HT-29 (cell line): ENCODE measurements at regions not wholly inside any gene's neighbourhood (a gene's known extent, or its start where the extent isn't known, plus 50 kb on each side); places are given as distances from the start of the nearest gene placed in this dataset.
"Not testable (repeated sequence)": the region's sequence is repeated elsewhere in the genome, so short reads cannot be mapped to it uniquely, and the experiment has no call there.

Experiments used
- DNase-seq: peaks from one replicate; pipeline ENCODE4 v3.0.0-alpha.2; 2015; ENCODE audit warnings: low spot score

DNA sequence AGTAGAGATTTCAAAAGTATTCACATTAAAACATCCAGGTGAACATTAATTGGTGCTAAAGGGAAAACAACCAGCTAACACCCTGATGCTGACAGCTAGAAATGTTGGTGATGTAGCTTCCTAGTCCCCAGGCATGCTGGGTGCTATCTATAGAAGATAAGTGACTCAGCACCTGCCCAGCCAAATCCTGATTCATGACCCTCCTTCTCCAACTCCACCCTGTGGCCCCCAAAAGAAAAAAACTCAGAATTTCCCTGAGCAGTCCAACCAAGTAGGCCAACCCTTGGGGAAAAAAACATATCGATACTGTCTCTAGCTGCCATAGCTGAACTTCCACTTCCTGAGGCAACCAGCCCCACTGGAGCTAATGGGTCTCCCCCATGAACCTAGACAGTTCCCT, 197.6 kb upstream of the KLF3 start:
- no peak for DNase-seq

DNA sequence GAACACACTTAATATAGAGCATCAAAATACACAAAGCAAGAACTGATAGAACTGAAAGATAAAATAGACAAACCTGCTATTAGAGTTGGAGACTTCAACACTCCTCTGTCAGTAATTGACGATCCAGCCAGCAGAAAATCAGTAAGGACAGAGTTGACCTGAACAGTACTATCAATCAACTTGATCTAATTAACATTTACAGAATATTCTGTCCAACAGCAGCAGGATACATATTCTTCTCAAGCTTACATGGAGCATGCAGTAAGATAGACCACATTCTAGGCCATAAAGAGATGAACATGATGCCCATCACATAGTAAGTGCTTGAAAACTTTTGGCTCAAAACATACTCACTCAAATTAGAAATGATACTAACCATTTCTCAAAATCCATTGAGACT, 196.7 kb upstream of the KLF3 start:
- DNase-seq, result no peak

DNA sequence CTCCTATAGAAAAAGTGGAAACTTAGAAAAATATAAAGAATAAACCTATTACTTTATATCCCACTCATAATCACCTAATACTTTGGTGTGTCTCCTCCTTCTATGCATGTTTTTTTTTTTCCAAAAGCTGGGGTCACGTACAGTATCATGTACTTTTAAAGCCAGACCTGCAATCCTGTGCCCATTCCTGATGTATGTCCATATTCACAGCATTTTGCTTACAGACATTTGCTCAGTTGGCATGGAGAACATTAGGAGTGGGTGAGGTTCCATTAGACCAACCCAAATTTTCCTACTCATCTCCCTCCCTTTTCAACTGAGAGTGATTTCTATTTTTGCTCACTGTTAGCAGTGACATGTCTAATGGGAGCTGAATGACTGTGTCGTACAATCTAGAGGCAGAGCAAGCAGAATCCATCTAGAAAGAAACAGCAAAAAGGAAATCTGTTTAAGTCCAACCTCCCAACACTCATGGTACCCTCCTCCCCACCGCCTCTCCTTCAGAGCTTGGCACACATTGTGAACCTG, 195.6 kb upstream of the KLF3 start:
- DNase-seq, result no peak

DNA sequence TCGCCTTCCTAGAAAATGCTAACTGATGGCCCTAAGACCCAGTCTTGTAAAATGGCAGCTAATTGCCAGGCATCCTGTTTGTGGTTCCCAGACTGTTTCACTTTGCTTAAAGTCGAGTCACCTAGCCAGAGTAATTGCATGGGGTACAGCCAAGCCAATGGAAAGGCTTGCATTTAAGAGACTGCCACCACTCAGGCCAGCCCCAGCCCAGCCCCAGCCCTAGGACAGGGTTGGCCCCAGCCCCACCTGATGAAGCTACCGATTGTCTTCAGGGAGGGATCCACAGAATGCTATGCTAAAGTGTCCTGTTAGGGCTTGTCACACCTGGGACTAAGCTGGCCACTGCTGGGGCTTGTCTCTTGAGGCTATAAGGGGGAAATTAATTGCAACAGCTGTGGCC, 194.6 kb upstream of the KLF3 start:
- DNase-seq, result no peak

DNA sequence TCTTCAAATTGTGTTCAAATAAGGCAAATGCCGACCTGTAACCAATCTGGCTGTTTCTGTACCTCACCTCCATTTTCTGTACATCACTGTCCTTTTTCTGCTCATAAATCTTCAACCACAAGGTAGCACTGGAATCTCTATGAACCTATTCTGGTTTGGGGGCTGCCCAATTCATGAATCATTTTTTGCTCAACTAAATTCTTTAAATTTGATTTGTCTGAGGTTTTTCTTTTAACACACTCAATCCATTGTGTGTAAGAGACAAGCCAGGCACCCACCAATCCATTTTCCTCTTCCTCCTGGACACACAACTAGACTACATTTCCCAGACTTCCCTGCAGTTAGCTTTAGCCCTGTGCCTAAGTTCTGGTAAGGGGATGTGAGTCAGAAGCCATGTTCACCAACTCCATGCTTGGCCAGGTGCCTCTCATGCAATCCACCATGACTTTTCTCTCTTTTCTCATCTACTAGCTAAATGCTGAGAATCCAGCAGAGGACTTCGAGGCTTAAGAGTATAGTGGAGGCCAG, 193.2 kb upstream of the KLF3 start:
- DNase-seq, result no peak

DNA sequence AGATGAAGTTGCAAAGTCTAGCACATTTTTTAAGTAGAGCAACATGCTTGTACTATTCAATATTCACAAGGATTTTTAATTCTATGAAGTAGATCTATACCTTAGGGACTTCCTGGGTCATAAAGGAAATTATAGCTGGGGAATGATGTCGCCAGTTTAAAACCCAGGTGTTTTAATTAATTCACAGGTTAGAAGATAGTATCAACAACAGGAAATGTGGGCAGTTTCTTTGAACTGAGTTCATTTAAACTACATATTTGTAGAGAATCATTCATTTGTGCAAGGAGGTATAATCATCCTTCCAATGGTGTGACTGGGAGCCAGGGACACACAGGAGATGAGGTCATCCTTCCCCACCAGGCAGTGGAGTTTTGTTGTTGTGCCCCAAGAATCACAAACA, 181.3 kb upstream of the KLF3 start:
- no peak for DNase-seq

DNA sequence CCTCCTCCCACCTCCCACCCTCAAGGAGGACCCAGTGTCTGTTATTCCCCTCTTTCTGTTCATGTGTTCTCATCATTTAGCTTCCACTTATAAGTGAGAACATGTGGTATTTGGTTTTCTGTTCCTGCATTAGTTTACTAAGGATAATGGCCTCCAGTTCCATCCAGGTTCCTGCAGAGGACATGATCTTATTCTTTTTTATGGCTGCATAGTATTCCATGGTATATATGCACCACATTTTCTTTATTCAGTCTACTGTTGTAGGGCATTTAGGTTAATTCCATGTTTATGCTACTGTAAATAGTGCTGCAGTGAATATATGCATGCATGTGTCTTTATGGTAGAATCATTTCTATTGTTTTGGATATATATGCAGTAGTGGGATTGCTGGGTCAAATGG, 180.4 kb upstream of the KLF3 start:
- not testable (repeated sequence) for DNase-seq

DNA sequence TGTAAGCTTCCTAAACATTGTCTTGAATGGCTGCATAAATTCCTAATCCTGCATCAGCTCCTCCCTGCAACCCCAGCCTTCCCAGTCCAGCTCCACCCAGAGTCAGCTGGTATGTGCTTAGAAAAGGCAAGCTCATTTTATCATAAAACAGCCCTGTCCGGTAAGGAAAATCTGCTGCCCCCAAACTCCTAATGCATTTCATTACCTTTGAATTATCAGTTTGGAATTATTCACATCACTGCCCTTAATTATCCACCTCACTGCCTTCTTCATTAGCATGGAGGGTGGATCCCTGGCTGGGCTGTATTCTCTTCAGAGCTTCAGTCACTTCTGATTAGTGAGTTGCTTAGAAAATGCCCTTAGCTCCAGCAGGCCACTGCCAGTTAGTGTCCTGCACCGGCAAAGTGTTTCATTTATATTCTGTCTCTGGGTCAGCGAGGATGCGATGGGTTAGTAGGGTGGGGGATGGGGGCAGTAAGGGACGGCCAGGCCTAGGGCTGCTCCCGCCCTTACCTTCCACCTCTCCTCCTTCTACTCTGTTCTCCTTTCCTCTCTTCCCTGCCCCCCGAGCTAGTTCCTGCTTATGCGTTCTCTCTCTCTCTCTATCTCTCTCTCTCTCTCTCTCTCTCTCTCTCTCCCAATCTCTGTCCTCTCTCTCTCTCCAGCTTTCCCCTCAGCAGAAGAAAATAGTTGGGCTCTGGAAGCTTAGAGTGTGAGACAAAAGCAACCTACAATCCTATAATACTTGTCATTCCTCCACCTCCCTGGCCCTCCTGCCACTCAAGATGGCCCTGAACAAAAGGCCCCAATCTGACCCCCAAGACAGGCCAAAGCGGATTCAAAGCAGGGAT, 174.8 kb upstream of the KLF3 start:
- peak; percentile 63 for DNase-seq

DNA sequence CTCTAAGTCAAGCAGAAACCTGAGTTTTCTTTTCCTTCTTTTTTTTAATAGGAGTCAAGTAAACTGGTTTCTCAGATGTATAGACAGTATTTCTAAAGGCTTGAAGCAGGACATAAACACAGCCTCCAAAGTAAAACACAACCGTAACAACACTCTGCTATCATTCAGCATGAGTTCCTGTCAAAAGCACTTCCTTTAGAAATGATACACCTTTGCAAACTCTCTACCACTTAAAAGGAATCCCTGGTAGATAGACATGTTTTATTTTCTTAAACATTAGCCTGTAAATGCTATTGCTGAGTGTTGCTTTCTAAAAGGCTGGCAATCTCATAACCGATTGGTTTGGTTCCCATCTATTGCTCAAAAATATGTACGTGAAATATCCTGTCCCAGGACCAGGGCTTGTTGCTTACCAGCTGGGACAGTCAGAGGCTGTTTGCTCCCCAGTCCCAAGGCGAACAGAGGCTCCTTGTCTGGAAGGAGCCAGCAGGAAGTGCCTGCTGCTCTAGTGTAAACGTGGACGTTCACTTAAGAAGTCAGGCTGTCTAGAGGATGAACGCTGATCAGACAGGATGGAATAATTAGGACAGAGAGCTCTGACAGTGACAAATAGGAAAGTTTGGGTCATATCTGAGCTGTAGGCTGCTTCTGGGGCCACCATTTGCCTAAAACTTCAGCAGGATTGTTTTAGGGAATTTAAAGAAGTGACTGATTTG, 173.9 kb upstream of the KLF3 start:
- DNase-seq, result peak; percentile 73

DNA sequence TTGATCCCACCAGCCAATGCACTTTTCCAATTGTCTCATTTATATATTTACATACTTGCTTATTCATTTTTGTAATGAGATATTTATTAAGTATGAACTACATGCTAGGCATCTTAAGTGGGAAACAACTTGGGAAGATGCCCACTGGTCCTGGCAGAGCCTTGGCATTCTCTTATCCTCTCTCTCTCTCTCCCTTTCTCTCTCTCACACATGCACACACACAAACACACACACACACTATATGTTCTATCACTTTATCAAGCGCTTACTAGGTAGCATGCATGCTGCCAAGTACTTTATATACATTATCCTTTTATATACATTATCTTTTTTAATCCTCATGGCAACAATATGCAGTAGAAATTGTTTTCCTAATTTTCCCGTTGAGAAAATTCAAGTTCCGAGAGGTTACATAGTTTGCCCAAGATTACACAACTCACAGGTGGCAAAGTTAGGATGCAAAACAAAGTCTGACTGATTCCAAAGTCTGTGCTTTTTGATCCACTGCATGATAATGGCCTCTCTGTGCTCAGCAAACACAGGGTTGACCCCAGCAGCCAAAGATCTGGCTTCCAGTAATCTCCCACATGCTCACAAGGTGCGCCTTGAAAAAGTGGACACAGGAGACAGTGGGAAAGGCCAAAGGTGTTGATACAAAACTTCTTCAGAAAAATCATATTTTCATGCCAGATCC, 173.1 kb upstream of the KLF3 start:
- no peak for DNase-seq

DNA sequence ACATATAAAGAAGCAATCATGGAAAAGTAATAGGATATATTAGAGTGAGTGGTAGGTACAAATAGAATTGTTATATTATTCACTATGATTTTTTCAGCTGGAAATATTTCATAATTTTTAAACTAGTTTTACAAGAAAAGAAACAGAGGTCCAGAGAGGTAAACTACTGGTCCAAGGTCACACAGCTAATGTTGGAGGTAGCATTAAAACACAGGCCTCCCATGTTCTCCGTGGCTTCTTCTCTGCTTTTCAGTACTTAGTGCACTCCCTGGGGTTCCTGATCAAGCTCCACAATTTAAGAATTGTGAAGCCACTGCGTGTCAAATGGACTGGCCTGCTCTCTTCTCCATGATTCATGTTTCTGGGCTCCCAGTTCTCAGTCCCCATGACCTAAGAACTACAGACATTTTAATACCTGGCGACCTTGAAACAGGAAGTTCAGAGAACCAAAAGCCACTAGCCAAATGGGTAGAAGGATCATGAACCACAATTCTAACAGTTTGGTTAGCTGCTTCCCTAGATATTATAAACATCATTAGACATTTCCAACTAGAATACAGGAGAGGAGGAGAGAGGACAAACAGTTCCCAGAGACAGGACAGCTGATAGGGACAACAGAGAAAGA, 172.0 kb upstream of the KLF3 start:
- DNase-seq, result peak; percentile 16

DNA sequence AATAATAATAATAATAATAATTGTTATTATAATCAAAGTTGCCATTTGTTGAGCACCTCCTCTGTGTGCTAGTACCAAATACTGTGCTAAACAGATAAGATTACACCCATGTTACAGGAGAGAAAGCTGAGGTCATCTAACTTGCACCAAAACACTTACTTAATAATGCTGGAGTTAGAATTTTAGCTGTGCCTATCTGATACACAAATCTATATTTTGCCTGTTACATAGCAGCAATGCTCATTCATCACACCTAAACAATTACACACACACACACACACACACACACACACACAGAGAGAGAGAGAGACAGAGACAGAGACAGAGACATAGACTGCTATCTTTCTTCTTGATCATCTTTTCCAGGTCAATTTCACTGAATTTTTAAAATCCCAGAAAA, 170.9 kb upstream of the KLF3 start:
- no peak for DNase-seq

DNA sequence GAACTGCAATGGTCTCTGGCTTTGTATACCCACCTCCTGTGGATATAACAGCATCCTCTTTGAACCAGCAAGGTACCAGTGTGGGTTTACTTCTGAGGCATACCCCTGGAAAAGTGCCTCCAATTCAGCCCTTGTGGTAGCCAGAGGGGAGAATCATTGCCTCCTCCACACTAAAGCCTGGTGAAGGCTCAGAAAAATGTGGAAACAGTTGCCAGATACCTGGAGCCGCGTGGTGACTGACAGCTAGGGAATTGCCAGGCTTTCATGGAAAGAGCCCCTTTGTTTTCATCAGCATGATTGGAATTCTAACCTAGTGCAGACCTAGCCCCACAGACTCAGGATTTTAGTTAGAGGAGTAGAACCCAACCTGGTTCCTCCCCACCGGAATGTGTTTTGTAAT, 168.6 kb upstream of the KLF3 start:
- no peak for DNase-seq

DNA sequence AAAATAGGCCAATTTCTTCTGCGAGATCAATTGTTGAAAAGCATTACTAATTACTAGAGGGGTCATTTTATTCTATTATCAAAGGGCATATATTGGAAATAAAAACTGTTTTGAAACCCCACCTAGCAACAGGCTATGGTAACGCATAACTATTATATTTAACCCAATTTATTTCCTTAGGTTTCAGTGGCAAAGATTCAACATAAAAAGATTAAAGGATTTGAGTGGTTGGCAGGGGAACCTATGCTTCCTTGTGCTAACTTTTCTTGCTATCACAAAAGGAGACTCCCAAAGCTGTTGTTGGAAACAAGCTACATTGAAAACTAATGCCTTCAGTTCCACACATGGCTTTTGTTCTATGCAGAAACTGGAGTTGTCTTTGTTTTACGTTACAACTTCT, 166.9 kb upstream of the KLF3 start:
- no peak for DNase-seq

DNA sequence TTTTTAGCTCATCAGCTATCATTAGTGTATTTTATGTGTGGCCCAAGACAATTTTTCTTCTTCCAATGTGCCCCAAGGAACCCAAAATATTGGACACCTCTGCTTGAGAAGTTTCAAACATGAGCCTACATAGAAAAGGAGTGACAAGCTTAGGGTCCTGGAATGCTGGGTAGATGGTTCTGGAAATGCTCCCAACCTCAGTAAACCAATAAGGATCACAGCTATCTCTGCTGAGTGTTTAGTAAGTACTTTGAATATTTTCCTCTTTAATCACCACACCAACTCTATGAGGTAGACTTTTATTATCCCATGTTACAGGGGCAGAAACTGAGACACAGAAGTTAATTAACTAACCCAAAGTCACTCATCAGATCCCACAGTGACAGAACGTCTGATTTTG, 164.9 kb upstream of the KLF3 start:
- DNase-seq, result no peak

DNA sequence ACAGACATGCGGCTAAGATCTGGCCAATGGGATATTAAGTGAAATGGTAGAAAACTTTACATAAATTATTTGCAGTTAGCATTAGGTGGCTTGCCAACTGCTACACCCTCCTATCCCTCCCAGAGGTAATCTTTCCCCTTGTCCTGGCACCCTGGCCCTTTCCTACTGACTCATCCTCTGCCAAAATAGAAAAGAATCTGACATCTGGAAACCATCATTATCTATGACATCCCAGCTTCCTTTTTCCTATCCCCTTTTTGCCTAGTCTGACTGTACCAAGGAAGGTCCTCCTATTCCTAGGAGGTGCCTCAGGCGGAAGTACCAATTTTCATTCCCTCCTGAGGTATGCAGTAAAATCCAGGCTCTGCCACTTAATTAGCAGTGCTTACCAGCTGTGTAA, 163.6 kb upstream of the KLF3 start:
- no peak for DNase-seq

DNA sequence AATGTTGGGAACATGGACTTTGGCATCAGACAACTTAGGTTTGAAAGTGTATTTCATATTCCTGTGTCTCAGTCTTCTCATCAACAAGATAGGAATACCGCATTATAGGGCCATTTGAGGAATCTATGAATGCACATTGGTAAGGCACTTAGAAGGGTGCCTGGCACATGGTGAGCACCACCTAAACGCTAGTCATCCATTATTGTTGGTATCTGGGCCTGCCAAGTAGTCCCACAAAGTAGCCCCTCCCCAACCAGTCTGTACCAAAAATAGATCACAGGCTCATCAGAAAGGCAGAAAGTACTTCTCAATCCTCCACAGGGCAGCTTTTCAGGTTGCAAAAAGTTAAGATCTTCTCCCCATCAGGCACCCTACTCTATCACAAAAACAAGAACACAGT, 162.3 kb upstream of the KLF3 start:
- no peak for DNase-seq

DNA sequence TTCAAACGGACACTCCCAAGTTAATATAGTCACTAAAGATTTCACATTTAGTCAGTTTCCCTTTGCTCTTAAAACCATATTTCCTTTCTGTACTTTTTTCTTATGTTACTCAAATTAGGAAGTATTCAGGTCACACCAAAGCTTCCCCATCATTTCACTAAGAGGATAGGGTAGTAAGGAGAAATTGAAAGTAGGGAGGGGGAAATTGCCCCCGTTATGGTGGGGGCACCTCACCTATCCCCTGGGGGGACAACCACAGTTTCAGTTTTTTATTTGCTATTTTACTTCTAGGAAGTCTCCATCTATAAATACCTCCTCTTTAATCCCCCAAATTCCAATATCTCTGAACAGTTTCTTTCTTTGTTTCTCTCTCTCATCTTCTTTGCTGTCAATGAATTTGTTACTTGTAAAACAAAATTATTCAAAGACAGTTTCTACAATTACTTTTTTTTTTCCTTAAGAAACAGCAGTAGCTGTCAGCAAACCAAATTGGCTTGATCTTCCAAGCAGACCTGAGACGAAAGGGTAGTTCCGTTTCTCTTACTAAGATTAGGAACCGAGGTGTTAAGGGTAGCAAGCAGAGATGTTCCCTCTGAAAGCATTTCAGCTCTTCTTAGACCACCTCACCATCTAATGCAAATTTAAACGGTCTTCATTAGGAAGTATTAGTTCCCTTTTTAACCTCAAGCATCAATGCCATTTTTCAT, 160.2 kb upstream of the KLF3 start:
- DNase-seq, result no peak

DNA sequence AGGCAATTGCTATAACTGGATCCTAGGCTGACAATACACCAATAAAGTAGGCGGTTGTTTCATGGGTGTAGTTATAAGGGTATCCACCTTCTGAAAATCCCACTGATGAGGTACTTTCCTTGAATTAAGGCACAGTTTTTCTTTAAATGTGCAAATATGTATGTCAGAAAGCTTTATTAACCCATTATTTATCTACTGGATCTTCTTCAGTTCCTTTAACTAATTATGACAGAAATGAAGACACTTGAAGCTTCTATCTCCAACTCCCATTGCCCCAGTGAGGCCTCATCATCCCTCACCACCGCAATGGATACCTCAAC, 159.6 kb upstream of the KLF3 start:
- no peak for DNase-seq

DNA sequence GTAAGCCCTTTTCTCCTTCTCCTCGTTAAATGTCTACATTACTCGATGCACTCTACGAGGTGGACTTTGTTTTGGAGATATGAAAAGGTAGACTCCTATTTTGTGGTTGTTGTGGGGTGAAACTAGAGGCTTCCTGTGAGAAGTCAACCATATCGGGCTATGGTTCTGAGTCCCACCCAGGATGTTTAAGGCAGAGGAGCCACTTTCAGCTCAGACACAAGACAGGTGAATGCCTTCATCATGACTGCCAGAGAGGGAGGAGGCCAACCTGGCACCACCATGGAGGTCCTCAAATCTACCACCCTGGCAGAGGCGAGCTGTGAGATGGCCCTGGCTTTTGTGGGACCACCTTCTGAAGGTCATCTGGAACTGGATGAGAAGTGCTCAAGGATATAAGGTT, 154.4 kb upstream of the KLF3 start:
- no peak for DNase-seq

DNA sequence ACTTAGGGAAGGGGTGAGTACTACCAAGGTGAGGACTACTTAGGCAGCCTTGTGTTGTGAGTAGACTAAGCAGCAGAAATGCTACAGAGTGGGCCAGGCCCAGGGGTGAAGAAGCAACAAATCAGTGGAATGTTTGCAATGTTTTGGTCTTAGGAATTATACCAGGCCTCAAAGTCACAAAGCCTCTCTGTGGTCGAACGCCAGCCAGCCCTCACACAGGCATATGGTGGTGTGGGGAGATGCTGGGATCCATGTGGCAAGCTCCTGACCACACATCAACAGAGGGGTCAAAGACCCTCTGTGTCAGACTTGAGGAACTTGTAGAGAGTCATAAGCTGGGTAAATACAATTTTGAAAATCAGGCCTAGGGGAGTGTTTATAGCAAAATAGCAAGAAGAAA, 153.8 kb upstream of the KLF3 start:
- DNase-seq, result no peak
